H1 (cell line): ENCODE measurements at regions not wholly inside any gene's neighbourhood (a gene's known extent, or its start where the extent isn't known, plus 50 kb on each side); places are given as distances from the start of the nearest gene placed in this dataset.

Experiments
- CTCF ChIA-PET: fragments of 300-600 bp; sonication (Branson Sonifier 250); formaldehyde crosslinking; loops from one replicate; lab custom pipeline; 2021; ENCODE audit not compliant: partially characterized antibody; lab: Charles Lee
- POLR2A ChIA-PET: fragments of 300-600 bp; sonication (Branson Sonifier 250); formaldehyde crosslinking; loops from one replicate; lab custom pipeline; 2021; ENCODE audit warnings: inconsistent platforms; ENCODE audit not compliant: partially characterized antibody; lab: Charles Lee
- DNase-seq, 2 experiments: peaks; one replicate each; pipeline versions ENCODE4 v3.0.0 to v3.0.0-alpha.2; 2010 to 2022; ENCODE audit warnings: low spot score in 2 of 2, low read depth in 1 of 2, mixed read lengths in 1 of 2
- FAIRE-seq: peaks from 2 replicates; lab custom pipeline; 2011; peaks lifted over from hg19 to GRCh38; lab: Jason Lieb, UNC
- H2AFZ ChIP-seq: 2 replicates; pipeline ENCODE4 v1.8.1; 2012; ENCODE audit warnings: low read length, inconsistent platforms
- H2AK5ac ChIP-seq: 2 replicates; pipeline ENCODE4 v1.6.1; 2013; ENCODE audit warnings: low read depth, low read length
- H2BK120ac ChIP-seq: replicated peaks from 2 replicates; pipeline ENCODE3; 2013; ENCODE audit warnings: low read depth, low read length, inconsistent platforms
- H2BK12ac ChIP-seq: 2 replicates; pipeline ENCODE4 v1.6.1; 2013; ENCODE audit warnings: low read depth, low read length
- H2BK15ac ChIP-seq: 2 replicates; pipeline ENCODE4 v1.6.1; 2013; ENCODE audit warnings: low read length
- H2BK20ac ChIP-seq: 2 replicates; pipeline ENCODE4 v1.6.1; 2013; ENCODE audit warnings: low read length
- H2BK5ac ChIP-seq: 2 replicates; pipeline ENCODE4 v1.6.1; 2013; ENCODE audit warnings: low read depth, low read length
- H3K14ac ChIP-seq: 2 replicates; pipeline ENCODE4 v1.6.1; 2013; ENCODE audit warnings: inconsistent platforms; ENCODE audit not compliant: insufficient read length
- H3K18ac ChIP-seq: 2 replicates; pipeline ENCODE4 v1.6.1; 2013; ENCODE audit warnings: low read length; ENCODE audit errors: extremely low read depth
- H3K23ac ChIP-seq: 2 replicates; pipeline ENCODE4 v1.6.1; 2013; ENCODE audit warnings: inconsistent platforms; ENCODE audit not compliant: insufficient read length
- H3K23me2 ChIP-seq: 2 replicates; pipeline ENCODE4 v1.6.1; 2013; ENCODE audit warnings: low read depth, low read length
- H3K27ac ChIP-seq: 2 replicates; pipeline ENCODE4 v1.6.1; 2011; ENCODE audit warnings: low read depth, low read length, inconsistent platforms
- H3K27me3 ChIP-seq, 4 experiments: replicated peaks in 1 of 4; 1 replicate in 1 of 4; 2 replicates in 3 of 4; pipeline versions ENCODE4 v1.6.1 to v1.8.1; 2011 to 2013; ENCODE audit warnings: low read length in 3 of 4, mild to moderate bottlenecking in 3 of 4, inconsistent platforms in 2 of 4, mixed read lengths in 2 of 4, moderate library complexity in 1 of 4; ENCODE audit not compliant: control insufficient read depth in 3 of 4, insufficient read depth in 3 of 4; ENCODE audit errors: extremely low read depth in 1 of 4
- H3K36me3 ChIP-seq, 4 experiments: 2 replicates each; pipeline versions ENCODE4 v1.6.1 to v1.8.1; 2011 to 2013; ENCODE audit warnings: mild to moderate bottlenecking in 4 of 4, low read length in 3 of 4, moderate library complexity in 2 of 4, control low read depth in 1 of 4, inconsistent platforms in 1 of 4; ENCODE audit not compliant: insufficient read depth in 4 of 4, control insufficient read depth in 2 of 4
- H3K4ac ChIP-seq: replicated peaks from 2 replicates; pipeline ENCODE3; 2013; ENCODE audit warnings: low read length, low read depth, mixed read lengths, inconsistent platforms; ENCODE audit not compliant: insufficient read length
- H3K4me1 ChIP-seq, 4 experiments: replicated peaks in 1 of 4; 1 replicate in 1 of 4; 2 replicates in 3 of 4; pipeline versions ENCODE4 v1.6.1 to v1.8.1; 2011 to 2013; ENCODE audit warnings: low read length in 3 of 4, inconsistent platforms in 2 of 4, mixed read lengths in 1 of 4; ENCODE audit not compliant: insufficient read depth in 4 of 4, control insufficient read depth in 3 of 4
- H3K4me2 ChIP-seq, 2 experiments: 2 replicates each; pipeline versions ENCODE4 v1.6.1 to v1.8.1; 2011 to 2013; ENCODE audit warnings: low read depth in 2 of 2, low read length in 2 of 2, control low read depth in 1 of 2, inconsistent platforms in 1 of 2, mild to moderate bottlenecking in 1 of 2; ENCODE audit not compliant: insufficient read depth in 1 of 2
- H3K4me3 ChIP-seq, 4 experiments: fragments of 200-600, 300-600 bp in 1 of 4; sonication (generic), shearing (Covaris generic), sonication (Bioruptor Twin) in 1 of 4; 2 replicates each; pipeline versions ENCODE4 v1.5.1 to v1.8.1; 2011 to 2016; ENCODE audit warnings: low read length in 4 of 4, low read depth in 3 of 4, control low read depth in 2 of 4, inconsistent platforms in 2 of 4, mild to moderate bottlenecking in 2 of 4, mixed read lengths in 1 of 4, moderate library complexity in 1 of 4; ENCODE audit not compliant: insufficient read depth in 2 of 4; ENCODE audit errors: extremely low read depth in 1 of 4
- H3K56ac ChIP-seq: replicated peaks from 2 replicates; pipeline ENCODE3; 2013; ENCODE audit warnings: low read depth, mild to moderate bottlenecking, mixed read lengths, low read length, inconsistent platforms; ENCODE audit not compliant: insufficient read length
- H3K79me1 ChIP-seq: 2 replicates; pipeline ENCODE4 v1.6.1; 2013; ENCODE audit warnings: low read depth, low read length, control low read depth
- H3K79me2 ChIP-seq, 2 experiments: 2 replicates each; pipeline versions ENCODE4 v1.6.1 to v1.8.1; 2012 to 2013; ENCODE audit warnings: low read length in 2 of 2, mild to moderate bottlenecking in 2 of 2, inconsistent platforms in 1 of 2; ENCODE audit not compliant: insufficient read depth in 2 of 2, control insufficient read depth in 1 of 2
- H3K9ac ChIP-seq, 4 experiments: replicated peaks in 1 of 4; 1 replicate in 1 of 4; 2 replicates in 3 of 4; pipeline versions ENCODE4 v1.6.1 to v1.8.1; 2011 to 2013; ENCODE audit warnings: low read depth in 3 of 4, low read length in 3 of 4, control low read depth in 2 of 4, mild to moderate bottlenecking in 2 of 4, moderate library complexity in 2 of 4, inconsistent platforms in 1 of 4; ENCODE audit errors: extremely low read depth in 1 of 4
- H3K9me3 ChIP-seq, 2 experiments: 2 replicates each; pipeline versions ENCODE4 v1.6.1 to v1.8.1; 2012 to 2013; ENCODE audit warnings: mild to moderate bottlenecking in 2 of 2, moderate library complexity in 2 of 2, control low read depth in 1 of 2, inconsistent platforms in 1 of 2, low read depth in 1 of 2, low read length in 1 of 2, mixed read lengths in 1 of 2; ENCODE audit not compliant: insufficient read depth in 2 of 2
- H4K20me1 ChIP-seq, 2 experiments: replicated peaks in 1 of 2; 2 replicates each; pipeline versions ENCODE3 to v1.8.1; 2011 to 2013; ENCODE audit warnings: inconsistent platforms in 2 of 2, low read length in 2 of 2, mild to moderate bottlenecking in 1 of 2; ENCODE audit not compliant: insufficient read depth in 2 of 2, control insufficient read depth in 1 of 2
- H4K5ac ChIP-seq: 2 replicates; pipeline ENCODE4 v1.6.1; 2013; ENCODE audit warnings: low read length, low read depth, mixed read lengths, inconsistent platforms; ENCODE audit not compliant: insufficient read length
- H4K8ac ChIP-seq: 2 replicates; pipeline ENCODE4 v1.8.0; 2013; ENCODE audit warnings: mild to moderate bottlenecking, moderate library complexity, low read length, inconsistent platforms; ENCODE audit not compliant: insufficient read depth; ENCODE audit errors: extremely low read depth
- H4K91ac ChIP-seq: replicated peaks from 2 replicates; pipeline ENCODE3; 2013; ENCODE audit warnings: low read length, mixed read lengths, inconsistent platforms; ENCODE audit not compliant: insufficient read length
- KDM1A ChIP-seq: fragments of 200-600, 300-600 bp; sonication (generic); IDR thresholded peaks from 2 replicates; pipeline ENCODE4 v1.7.1; 2016; ENCODE audit warnings: mild to moderate bottlenecking, low read length, borderline replicate concordance
- WGBS, 2 experiments: shearing (Covaris generic) in 1 of 2; methylation state at CpG; one replicate each; pipeline versions ENCODE4 v1.1.6 to v1.1.7; 2013 to 2015; ENCODE audit warnings: low lambda C conversion rate in 2 of 2, mixed read lengths in 2 of 2, inconsistent platforms in 1 of 2, low coverage in 1 of 2, missing lambda C conversion rate in 1 of 2; ENCODE audit not compliant: insufficient replicate concordance in 2 of 2, insufficient coverage in 1 of 2, insufficient read length in 1 of 2; ENCODE audit errors: extremely low coverage in 1 of 2, missing lambda C conversion rate in 1 of 2; 5-methylcytosine and 5-hydroxymethylcytosine counted together

DNA sequence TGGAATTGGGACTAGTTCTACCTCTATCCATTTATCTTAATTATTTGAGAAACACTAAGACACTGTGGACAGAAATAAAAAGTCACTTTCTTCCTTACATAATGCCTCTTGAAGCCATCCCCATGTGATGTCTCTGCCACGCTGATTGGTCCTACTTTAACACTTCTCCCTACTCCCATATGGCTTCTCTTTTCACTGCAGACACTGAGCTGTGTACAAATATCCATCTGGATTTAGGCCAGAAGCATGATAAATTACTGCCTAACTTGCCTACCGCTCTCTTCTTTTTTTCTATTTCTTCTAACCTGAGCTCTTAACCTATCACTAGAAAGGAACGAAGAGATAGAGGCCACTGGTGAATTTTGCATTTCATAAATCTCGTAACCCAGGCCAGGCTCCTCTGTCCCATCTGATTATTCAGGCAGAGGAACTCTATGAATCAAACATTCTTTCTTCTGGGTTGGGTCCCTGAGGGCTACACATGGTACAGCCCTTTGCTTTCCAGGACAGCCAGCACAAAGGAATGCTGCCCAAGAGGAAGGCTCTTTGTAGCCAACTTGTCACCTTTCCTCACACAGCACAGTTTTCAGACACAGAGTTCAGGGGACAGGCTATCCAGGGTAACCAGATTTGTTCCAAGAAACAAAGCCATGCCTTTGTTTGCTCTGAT, 878.5 kb upstream of the LRRC4C start:
- Histone ChIP-seq H3K23me2 (peaks cover 2% of the 10 kb centered on the region; the same call in 1 of the 2 replicates), H3K4me2 (no peak overlapping the region), H2BK20ac (no peak overlapping the region), H3K79me2 (no peaks in the 10 kb centered on the region), H3K4me3 (no peak overlapping the region), H2AFZ (no peak overlapping the region), H3K36me3 (no peaks in the 10 kb centered on the region), H2BK120ac (no peak overlapping the region), H2BK15ac (no peak overlapping the region), H4K91ac (no peak overlapping the region), H3K23ac (no peak overlapping the region), H3K56ac (no peak overlapping the region), H3K14ac (no peak overlapping the region), H3K9ac (no peak overlapping the region), H2BK12ac (no peak overlapping the region), H2BK5ac (no peak overlapping the region), H4K8ac (no peak overlapping the region), H3K4ac (no peak overlapping the region), H3K4me1 (no peaks in the 10 kb centered on the region), H3K27me3 (no peaks in the 10 kb centered on the region), H3K27ac (no peak overlapping the region), H4K5ac (no peak overlapping the region), H4K20me1 (no peaks in the 10 kb centered on the region), H3K9me3 (peaks cover 2 to 10% of the 10 kb centered on the region in 2 experiments), H2AK5ac (no peak overlapping the region), H3K18ac (no peak overlapping the region), H3K79me1 (no peaks in the 10 kb centered on the region)
- POLR2A ChIA-PET = no interaction called here
- DNase-seq (no peak), FAIRE-seq (no peak)
- CTCF ChIA-PET = no interaction called here
- 97% methylated on average over 4 of the region's 4 CpGs; no CpG with 5 or more reads in 1 of the 2 experiments for WGBS, 2 experiments
- no peak for TF ChIP-seq KDM1A
